Activated naive CD4-positive, alpha-beta T cell treated with anti-CD3 and anti-CD28 coated beads, Interleukin-2, amount 50 U/mL, for 72 hours (primary cell): ENCODE measurements at regions not wholly inside any gene's neighbourhood (a gene's known extent, or its start where the extent isn't known, plus 50 kb on each side); places are given as distances from the start of the nearest gene placed in this dataset.
A peak's percentile ranks its signal among the peaks of the same experiment; 100 is the strongest.
"Not testable (repeated sequence)": the region's sequence is repeated elsewhere in the genome, so short reads cannot be mapped to it uniquely, and the experiment has no call there.

Source experiments
- ATAC-seq, 2 donors: fragments of 150-1000 bp; cut with Tn5 transposase; 2 replicates each; pipeline ENCODE4 v1.10.0; 2021; ENCODE audit warnings: mild to moderate bottlenecking in 2 of 2, moderate library complexity in 2 of 2
- DNase-seq, 2 donors: peaks; one replicate each; pipeline ENCODE4 v3.0.0; 2021 to 2022; ENCODE audit warnings: low spot score in 2 of 2
- H3K27ac Mint-ChIP-seq, 2 donors: one replicate each; pipeline ENCODE4 v1.8.0; 2022; ENCODE audit warnings: mild to moderate bottlenecking in 2 of 2, mixed read lengths in 2 of 2
- H3K36me3 Mint-ChIP-seq, 2 donors: one replicate each; pipeline ENCODE4 v1.8.0; 2022; ENCODE audit warnings: mixed read lengths in 2 of 2
- H3K9me3 Mint-ChIP-seq, 2 donors: one replicate each; pipeline ENCODE4 v1.8.0; 2022; ENCODE audit warnings: mixed read lengths in 2 of 2

GRCh38 chr1:224061436-224061835 lies 52.5 kb upstream of the FBXO28 start:
- Mint-ChIP-seq H3K36me3 (peaks cover 0 to 4% of the 10 kb centered on the region in 2 donors), H3K27ac (no peak overlapping the region), H3K9me3 (no peaks in the 10 kb centered on the region)
- ATAC-seq (no peak), DNase-seq (no peak)

- Mint-ChIP-seq H3K27ac (no peak overlapping the region), H3K36me3 (peaks cover 0 to 4% of the 10 kb centered on the region in 2 donors), H3K9me3 (no peaks in the 10 kb centered on the region)
- DNase-seq (no peak), ATAC-seq (no peak)
These were observed 53.9 kb upstream of the FBXO28 start for GRCh38 chr1:224059897-224060427.

- H3K27ac Mint-ChIP-seq, result no peak overlapping the region
- DNase-seq (no peak), ATAC-seq (no peak)
- peaks cover 0 to 5% of the 10 kb centered on the region in 2 donors for H3K9me3 Mint-ChIP-seq
- peaks cover 0 to 4% of the 10 kb centered on the region in 2 donors for H3K36me3 Mint-ChIP-seq
These were observed 55.6 kb upstream of the FBXO28 start for GRCh38 chr1:224058303-224058702.

- no peak for ATAC-seq
- Mint-ChIP-seq H3K36me3 (peaks cover 0 to 4% of the 10 kb centered on the region in 2 donors), H3K9me3 (peaks cover 0 to 5% of the 10 kb centered on the region in 2 donors), H3K27ac (no peak overlapping the region)
- DNase-seq, result no peak
These were observed 56.3 kb upstream of the FBXO28 start for GRCh38 chr1:224057461-224058199.

- Mint-ChIP-seq H3K27ac (no peak overlapping the region), H3K36me3 (peaks cover 0 to 4% of the 10 kb centered on the region in 2 donors), H3K9me3 (peaks cover 0 to 5% of the 10 kb centered on the region in 2 donors)
- ATAC-seq (no peak), DNase-seq (no peak)
These were observed 59.3 kb upstream of the FBXO28 start for GRCh38 chr1:224054611-224055010.

- Mint-ChIP-seq H3K36me3 (peaks cover 0 to 3% of the 10 kb centered on the region in 2 donors), H3K9me3 (peaks cover 0 to 5% of the 10 kb centered on the region in 2 donors), H3K27ac (no peak overlapping the region)
- no peak for ATAC-seq
- DNase-seq, result no peak
These were observed 59.9 kb upstream of the FBXO28 start for GRCh38 chr1:224054012-224054411.

- Mint-ChIP-seq H3K36me3 (no peaks in the 10 kb centered on the region), H3K27ac (no peak overlapping the region), H3K9me3 (peaks cover 0 to 5% of the 10 kb centered on the region in 2 donors)
- ATAC-seq, result no peak
- DNase-seq, result no peak
These were observed 60.5 kb upstream of the FBXO28 start for GRCh38 chr1:224053456-224053855.

- no peak for DNase-seq
- H3K9me3 Mint-ChIP-seq, result peaks cover 0 to 5% of the 10 kb centered on the region in 2 donors
- ATAC-seq, result no peak
- no peak overlapping the region for H3K27ac Mint-ChIP-seq
- H3K36me3 Mint-ChIP-seq, result no peaks in the 10 kb centered on the region
These were observed 61.1 kb upstream of the FBXO28 start for GRCh38 chr1:224052772-224053171.

- H3K9me3 Mint-ChIP-seq, ATAC-seq: not testable (repeated sequence)
These were observed 62.1 kb upstream of the FBXO28 start for GRCh38 chr1:224051782-224052181.

GRCh38 chr1:224051086-224051406 lies 62.9 kb upstream of the FBXO28 start:
- no peak for DNase-seq
- H3K36me3 Mint-ChIP-seq, result no peaks in the 10 kb centered on the region
- no peak for ATAC-seq
- no peak overlapping the region for H3K27ac Mint-ChIP-seq
- H3K9me3 Mint-ChIP-seq, result peaks cover 0 to 5% of the 10 kb centered on the region in 2 donors

More at GRCh38 chr1:224051782-224052181, 62.1 kb upstream of the FBXO28 start:
- H3K36me3 Mint-ChIP-seq, H3K27ac Mint-ChIP-seq, DNase-seq: not testable (repeated sequence)

- ATAC-seq (no peak), DNase-seq (no peak)
- H3K27ac Mint-ChIP-seq, result no peak overlapping the region
- H3K9me3 Mint-ChIP-seq, result no peaks in the 10 kb centered on the region
- H3K36me3 Mint-ChIP-seq, result no peaks in the 10 kb centered on the region
These were observed 66.4 kb upstream of the FBXO28 start for GRCh38 chr1:224047538-224047937.

- DNase-seq (no peak), ATAC-seq (no peak)
- Mint-ChIP-seq H3K36me3 (no peaks in the 10 kb centered on the region), H3K9me3 (no peaks in the 10 kb centered on the region), H3K27ac (no peak overlapping the region)
These were observed 68.4 kb upstream of the FBXO28 start for GRCh38 chr1:224045556-224045955.

- no peak for ATAC-seq
- H3K36me3 Mint-ChIP-seq, result no peaks in the 10 kb centered on the region
These were observed 69.5 kb upstream of the FBXO28 start for GRCh38 chr1:224044420-224044819.

GRCh38 chr1:224042557-224043118 lies 71.3 kb upstream of the FBXO28 start:
- Mint-ChIP-seq H3K27ac (no peak overlapping the region), H3K36me3 (no peaks in the 10 kb centered on the region), H3K9me3 (no peaks in the 10 kb centered on the region)
- DNase-seq, result no peak
- ATAC-seq, result peak in 1 of 2 donors; percentile 59

More at GRCh38 chr1:224044420-224044819, 69.5 kb upstream of the FBXO28 start:
- DNase-seq, result no peak
- Mint-ChIP-seq H3K9me3 (no peaks in the 10 kb centered on the region), H3K27ac (peak overlapping the region in 1 of 2 donors; percentile 56)

GRCh38 chr1:224041032-224041431 lies 72.9 kb upstream of the FBXO28 start:
- no peak overlapping the region for H3K27ac Mint-ChIP-seq
- DNase-seq, result no peak
- no peaks in the 10 kb centered on the region for H3K9me3 Mint-ChIP-seq
- H3K36me3 Mint-ChIP-seq, result no peaks in the 10 kb centered on the region
- no peak for ATAC-seq

GRCh38 chr1:224040423-224040822 lies 73.5 kb upstream of the FBXO28 start:
- not testable (repeated sequence) for ATAC-seq, H3K36me3 Mint-ChIP-seq, DNase-seq, H3K9me3 Mint-ChIP-seq, H3K27ac Mint-ChIP-seq

GRCh38 chr1:224040006-224040405 lies 73.9 kb upstream of the FBXO28 start:
- DNase-seq, H3K27ac Mint-ChIP-seq, ATAC-seq, H3K9me3 Mint-ChIP-seq, H3K36me3 Mint-ChIP-seq: not testable (repeated sequence)

- ATAC-seq, DNase-seq, H3K9me3 Mint-ChIP-seq, H3K36me3 Mint-ChIP-seq, H3K27ac Mint-ChIP-seq: not testable (repeated sequence)
These were observed 75.1 kb upstream of the FBXO28 start for GRCh38 chr1:224038832-224039231.
